SIG-M5 treated with dmso at 0.1 percent for 504 hours (cell line): ENCODE measurements at regions not wholly inside any gene's neighbourhood (a gene's known extent, or its start where the extent isn't known, plus 50 kb on each side); places are given as distances from the start of the nearest gene placed in this dataset.
A peak's percentile ranks its signal among the peaks of the same experiment; 100 is the strongest.
"Not testable (repeated sequence)": the region's sequence is repeated elsewhere in the genome, so short reads cannot be mapped to it uniquely, and the experiment has no call there.

Experiments
- DNase-seq: peaks from one replicate; lab custom pipeline; 2025; ENCODE audit not compliant: unreplicated experiment; lab: John Stamatoyannopoulos, UW

DNA sequence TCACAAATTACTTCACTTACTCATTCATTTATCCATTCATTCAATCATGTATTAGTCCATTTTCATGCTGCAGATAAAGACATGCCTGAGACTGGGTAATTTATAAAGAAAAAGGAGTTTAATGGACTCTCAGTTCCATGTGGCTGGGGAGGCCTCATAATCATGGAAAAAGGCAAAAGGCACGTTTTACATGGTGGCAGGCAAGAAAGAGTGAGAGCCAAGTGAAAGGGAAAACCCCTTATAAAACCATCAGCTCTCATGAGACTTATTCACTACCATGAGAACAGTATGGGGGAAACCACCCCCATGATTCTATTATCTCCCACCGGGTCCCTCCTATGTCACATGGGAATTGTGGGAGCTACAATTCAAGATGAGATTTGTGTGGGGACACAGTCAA lies 452.0 kb downstream of the MIAT start:
- not testable (repeated sequence) for DNase-seq

DNA sequence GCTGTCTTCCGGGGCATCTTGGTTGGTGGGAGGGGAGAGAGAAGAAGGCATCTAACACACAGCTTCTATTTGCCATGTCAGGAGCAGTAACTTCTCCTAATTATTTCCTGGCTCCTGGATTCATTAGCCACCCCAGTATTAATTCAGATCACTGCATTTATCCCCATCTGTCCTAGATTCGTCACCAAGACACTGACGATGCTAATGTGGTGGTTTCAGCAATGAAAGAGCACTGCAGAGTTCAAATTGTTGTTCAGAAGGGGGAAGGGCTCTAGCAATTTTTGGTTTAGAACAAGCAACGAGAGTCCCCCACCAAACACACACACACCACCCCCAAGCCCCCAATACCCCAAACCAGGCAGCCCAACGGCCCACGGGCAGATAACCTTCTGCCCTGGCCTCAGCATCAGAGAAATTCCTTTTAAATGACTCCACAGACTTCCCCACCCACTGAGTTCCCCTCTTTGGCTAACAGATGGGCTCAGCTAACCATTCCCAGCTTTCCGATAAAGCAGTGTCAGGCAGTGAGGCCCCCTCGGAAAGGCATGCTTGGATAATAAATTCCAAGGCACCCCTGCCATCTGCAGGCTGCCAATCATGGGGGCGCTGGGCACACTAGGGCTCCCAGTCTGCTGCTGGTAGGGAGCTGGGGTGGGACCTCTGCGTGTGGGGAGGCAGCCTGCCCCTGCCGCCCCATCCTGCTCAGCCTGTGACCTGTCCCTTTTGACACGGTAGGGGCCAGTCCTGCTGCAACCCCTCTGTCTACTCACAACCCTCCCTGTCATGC lies 453.5 kb downstream of the MIAT start:
- no peak for DNase-seq

DNA sequence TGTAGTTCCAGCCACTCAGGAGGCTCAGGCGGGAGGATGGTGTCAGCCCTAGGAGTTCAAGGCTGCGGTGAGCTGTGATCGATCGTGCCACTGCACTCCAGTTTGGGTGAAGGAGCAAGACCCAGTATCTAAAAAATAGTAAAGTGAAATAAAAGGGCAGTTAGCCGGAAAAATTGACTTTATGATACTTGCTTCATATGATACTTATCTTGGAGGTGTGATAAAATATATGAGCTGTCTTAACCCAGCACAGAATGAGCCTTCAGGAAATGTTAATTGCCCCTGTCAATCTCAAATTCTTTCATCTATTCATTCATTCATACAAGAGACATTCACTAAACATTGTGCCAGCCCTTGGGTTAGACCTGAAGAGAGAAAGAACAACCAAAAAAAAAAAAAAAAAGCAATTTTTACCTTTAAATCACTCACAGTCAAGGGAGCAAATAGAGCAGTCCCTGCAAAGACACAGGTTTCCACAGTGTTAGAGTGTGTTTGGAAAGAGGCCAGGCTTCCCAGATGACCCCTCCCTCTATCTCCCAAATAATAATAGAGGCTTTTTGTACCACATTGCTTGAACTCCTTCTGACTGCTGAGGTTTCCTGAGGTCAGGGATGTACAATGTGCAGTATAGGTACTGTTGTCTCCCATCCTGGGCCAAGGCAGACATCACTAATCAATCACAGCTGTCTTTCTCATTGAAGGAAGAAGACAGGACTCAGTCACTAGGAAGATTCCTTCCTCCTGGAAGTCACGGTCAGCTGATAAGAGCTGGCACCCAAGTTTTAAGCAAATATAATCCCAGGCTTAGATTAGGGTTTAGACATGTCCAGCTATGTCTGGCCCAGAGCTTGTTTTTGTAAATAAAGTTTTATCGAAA lies 454.6 kb downstream of the MIAT start:
- DNase-seq: no peak

DNA sequence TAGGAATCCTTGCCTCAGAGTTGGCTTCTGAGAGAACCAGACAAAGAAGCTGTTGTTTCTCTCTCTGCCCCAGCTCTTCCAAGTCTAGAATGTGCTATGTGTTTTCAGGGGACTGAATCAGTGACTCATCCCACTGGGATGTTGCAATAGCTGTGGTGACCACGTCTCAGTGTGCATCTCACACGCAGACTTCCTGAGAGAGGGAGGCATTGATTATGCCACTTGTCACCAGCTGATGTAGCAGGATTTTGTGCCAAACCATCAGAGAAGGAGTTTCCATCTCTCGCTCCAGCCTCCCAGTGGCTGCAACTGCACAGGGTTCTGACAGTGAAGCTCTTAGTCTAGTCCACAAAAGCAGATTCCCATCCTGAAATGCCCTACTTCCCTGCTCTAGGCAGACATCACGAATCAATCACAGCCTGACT lies 455.8 kb downstream of the MIAT start:
- DNase-seq: peak; percentile 51

DNA sequence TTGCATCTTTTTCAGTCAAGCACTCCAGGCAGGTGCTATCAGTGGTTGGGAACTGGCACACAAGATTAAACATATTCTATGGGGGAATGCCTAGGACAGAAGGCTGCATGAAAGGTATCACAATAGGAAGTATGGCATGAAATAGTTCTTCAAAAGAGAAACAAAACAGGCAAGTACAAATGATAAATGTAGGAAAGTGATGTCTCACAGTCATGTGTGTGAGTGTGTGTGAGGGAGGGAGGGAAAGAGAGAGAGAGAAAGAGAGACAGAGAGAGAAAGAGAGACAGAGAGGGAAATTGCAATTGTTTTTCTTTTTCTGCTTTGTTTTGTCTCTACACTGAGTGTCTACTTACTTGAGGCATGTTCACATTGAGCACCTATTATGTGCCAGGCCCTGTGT lies 456.3 kb downstream of the MIAT start:
- DNase-seq: no peak

DNA sequence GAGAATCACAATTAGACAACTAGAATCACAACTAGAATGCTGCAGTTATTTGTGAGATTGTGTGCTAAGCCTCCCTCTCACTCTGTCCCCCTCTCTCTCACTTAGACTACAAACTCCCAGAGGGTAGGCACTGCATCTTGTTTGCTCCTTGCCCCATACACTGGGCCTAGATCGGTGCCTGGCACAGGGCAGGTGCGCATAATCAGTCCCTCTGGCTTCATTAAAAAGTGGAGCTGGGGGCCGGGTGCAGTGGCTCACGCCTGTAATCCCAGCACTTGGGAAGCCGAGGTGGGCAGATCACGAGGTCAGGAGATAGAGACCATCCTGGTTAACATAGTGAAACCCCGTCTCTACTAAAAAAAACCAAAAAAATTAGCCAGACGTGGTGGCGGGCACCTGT lies 456.8 kb downstream of the MIAT start:
- DNase-seq: no peak

DNA sequence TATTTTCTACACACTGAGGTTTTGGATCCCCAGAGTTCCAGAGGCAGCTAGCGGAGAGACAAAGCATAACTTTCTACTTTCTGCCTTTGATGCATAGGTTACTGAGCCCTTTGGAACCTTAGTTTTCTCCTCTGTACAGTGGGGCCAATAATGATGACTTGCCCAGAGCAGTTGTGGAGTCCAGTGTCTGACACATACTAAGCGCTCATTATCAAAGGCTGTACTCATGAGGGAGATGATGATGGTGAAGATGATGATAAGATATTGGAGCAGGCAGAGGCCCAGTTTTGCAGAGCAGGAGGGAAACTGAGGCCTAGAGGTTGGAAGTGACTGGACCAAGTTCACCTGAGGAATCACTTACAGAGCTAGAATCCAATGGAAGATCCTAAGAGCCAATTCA lies 458.0 kb downstream of the MIAT start:
- DNase-seq: no peak

DNA sequence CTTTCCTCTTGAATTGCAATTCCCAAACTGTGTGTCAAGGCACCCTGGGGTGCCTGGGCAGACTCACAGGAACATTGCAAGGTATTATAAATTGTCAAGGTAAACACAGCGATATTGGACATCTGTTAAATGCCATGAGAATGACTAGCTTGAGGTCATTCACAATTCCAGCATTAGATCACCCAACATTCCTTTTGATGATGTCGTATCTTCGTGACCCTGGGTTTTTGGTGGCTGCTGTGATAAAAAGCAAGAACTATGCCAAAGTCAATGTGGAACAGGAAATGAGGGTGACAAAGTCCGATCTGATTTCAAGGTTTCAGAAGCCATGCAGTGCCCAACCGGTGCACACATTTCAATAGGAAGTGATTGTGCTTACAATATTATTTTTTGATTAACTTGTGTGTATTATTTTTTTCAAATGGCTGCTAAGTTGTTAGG lies 458.4 kb downstream of the MIAT start:
- DNase-seq: no peak

DNA sequence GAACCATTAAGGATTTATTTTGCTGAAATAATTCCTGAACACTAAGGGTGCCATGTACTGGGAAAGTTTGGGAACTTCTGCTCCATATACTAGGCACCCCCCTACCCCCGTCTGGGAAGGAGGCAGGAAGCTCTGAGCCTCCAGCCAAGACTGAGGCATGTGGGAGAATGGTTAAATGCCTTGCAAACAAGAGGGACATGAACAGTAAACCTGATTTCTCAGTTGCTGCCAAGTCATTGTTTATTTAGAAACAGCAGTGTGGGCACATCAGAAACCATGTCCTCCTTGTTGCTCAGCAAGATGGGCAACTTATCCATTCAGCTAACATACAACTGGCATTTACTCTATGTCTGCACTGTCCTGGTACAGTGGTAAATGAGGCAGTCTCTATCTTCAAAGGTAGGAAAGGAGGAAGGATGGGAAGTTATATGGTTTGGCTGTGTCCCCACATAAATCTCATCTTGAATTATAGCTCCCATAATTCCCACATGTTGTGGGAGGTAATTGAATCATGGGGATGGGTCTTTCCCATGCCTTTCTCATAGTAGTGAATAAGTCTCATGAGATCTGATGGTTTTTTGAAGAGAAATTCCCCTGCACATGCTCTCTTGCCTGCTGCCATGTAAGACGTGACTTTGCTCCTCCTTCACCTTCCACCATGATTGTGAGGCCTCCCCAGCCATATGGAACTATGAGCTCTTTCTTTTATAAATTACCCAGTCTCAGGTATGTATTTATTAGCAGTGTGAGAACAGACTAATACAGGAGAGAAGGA lies 459.1 kb downstream of the MIAT start:
- peak; percentile 12 for DNase-seq

DNA sequence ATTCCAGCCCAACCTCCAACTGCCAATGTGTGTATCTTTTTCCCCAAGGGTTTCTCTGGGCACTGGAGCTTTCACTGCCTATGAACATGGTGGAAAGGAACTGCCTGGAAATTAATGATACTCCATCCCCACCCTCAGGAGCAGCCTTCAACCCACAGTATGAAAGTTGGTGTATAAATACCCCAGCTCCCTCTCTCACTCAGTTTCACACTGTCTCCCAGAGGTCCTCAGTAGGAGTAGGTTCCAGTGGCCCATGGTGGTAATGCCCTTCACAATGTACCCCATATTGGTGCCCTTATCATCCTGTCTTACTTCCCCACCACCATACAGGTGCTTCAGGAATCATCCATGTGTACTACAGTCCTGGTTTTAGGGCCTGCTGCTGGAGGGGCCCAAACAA lies 462.6 kb downstream of the MIAT start:
- no peak for DNase-seq

DNA sequence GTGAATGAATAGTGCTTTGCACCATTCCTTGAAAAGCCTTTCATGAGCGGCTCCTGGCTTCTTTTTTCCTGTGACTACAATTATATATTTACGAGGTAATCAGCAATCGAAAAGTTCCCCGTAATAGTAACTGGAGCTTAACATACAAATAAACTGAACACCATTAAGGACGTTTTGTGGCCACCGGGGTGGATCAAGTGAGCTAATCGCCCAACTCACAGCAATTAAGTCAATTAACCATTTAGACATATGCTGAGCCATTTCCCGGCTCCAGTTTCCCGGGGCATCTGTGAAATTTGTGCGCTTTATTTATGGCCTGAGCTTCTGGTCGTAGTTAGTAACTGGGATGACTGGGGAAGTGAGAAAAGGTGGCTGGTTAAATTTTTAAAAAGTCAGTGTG lies 465.2 kb downstream of the MIAT start:
- no peak for DNase-seq

DNA sequence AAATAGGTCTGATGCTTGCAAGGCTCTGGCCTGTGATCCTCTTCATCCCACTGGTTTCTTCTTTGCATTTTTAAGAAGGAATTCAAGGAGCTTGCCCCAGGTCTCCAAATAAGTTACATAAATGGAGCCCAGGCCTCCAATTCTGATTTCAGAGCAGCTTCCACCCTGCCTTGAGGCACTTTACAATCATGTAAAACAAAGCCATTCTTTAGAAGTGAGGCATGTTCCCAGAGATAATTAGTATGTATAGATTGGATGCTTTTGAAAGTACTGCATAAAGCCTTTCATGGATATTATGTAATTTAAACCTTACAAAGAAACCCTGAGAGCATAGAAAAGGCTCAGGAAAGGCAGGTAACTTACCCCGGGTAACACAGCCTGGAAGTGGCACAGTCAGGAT lies 466.5 kb downstream of the MIAT start:
- no peak for DNase-seq

DNA sequence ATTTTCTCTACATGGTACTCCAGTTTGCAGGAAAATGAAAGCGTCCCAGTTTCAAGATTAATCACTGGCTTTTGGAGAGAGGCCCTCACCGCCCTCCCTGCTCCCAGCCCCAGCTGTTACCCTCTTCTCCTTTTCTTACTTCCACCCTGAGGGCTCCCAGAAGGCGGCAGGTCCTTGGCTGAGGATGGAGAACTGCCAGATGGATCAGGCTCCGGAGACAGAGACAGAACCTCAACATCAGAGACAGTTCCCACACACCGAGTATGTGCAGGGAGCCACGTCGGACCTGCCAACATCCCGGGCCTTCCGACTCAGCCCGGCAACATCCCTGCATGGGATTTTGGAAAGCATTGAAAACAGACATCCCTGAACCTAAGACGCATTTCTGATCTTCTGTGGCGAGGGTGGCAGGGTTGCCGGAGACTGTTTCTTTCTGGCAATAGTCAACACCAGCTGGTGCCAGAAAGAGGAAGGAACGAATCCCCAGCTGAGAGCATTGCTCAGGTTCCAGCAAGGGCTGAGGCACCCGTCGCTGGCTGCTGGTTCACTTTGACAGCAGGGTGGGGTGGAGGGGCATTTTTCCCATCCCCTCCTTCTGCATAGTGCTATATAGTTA lies 467.1 kb downstream of the MIAT start:
- peak; percentile 53 for DNase-seq

DNA sequence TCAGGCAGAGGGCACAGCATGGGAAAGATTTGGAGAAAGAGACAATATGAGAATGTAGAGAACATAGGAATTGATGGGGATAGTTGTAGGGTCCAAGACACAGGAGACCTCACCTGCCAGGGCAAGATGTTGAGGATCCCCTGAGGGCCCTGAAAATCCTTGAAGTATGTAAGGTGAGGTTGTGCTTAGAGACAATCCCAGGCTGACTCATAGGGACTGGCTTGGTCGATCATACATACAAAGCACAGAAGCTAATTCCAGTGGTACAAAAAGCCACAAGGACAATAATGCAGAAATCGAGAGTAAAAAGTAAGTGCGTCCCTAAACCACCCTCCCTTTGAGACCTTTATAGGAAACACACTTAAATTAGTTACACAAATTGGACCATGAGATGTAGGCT lies 468.2 kb downstream of the MIAT start:
- no peak for DNase-seq

DNA sequence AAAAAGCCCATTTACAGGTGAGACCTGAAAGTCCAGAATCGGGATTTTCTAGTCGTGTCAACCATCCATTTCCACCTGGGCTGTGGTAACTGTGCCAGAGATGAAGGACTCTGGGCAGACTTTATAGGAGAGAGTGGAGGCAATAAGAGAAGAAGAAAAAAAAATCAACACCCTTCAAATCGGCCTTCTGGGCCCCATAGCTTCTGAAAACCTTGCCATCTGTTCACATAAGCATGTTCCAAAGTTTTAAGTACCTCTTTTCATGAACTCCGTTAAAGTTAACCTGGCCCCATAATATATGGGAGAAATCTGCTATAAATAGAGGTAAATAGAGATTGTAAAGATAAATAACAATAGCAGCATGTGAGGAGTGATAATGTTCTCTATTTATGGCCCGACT lies 470.5 kb downstream of the MIAT start:
- DNase-seq: no peak

DNA sequence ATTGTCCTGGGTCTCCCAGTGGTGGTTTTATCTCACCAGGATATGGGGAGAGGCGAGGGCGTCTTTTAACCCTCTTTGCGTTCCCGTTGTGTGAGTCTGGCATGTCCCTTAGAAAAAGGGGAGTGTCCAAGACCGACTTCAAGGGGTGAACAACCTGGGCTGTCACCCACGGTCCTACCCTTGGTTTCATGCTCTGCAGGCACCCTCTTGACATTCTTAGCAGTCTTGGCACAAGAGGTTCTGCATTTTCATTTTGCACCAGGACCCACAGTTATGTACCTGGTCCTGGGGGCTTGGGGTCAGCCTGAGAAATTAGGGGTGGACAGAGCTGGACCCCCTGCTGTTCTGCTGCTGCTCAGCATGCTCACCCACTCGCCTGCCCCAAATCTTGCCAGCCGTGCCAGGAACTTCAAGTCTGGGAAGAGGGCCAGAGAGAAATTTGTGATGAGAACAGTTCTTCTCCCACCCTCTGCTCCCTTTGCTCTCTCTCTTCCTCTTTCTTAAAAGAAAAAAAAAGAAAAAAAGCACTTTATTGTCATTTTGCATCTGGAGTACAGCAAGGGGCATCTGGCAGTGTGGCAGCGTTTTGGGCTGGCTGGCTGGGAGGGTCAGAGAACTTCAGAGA lies 471.2 kb downstream of the MIAT start:
- DNase-seq: no peak

DNA sequence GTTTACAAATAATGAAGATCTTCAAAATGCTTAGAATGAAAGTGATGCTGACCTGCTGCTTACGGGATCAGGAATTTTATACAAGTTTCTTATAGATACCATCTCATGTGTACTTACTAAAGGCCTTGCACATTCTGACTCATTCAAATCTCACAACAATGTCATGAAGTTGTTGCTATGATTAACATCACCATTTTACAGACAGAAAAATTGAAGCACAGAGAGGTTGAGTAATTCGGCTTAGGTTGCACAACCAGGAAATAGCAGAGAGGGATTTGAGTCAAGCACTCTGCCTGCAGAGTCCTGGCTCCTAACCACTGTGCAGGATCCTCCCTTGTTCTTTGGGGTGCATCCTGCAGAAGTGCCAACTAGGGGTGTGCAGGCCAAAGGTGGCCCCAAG lies 471.9 kb downstream of the MIAT start:
- DNase-seq: peak; percentile 80

DNA sequence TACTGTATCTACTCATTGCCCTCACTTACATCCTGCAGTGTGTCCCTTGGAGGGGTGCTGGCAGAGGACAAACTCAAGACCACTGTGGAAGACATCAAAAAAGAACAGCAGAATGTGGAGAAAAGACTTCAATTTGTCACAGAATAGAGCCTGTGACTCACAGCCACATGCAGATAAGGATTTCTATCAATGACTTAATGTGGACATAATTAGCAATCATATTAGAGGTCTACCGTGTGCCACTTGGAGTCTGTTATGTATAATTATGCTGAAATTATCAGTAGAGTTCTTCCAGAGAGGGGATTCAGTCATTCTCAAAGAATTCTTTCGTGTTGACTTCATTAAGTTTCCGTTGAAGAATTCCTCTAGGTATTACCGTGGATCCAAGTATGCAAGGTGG lies 473.5 kb downstream of the MIAT start:
- DNase-seq: no peak

DNA sequence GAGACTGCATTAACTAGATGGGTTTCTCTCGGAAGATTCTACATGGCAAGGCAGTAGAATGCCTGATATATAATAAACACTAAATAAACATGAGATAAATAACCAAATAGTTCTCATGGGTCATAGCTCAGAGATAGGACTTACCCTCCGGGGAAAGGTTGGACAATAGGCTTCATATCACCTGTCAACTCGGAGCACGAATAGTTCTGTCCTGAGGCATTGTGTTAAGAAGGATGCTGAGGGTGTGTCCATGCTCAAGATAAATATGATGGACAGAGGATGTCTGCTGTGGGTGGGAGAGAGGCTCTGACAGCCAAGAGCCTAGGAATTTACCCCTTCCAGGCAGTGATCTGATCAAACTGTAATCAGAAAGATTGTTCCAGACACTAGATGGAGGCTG lies 474.0 kb downstream of the MIAT start:
- no peak for DNase-seq

DNA sequence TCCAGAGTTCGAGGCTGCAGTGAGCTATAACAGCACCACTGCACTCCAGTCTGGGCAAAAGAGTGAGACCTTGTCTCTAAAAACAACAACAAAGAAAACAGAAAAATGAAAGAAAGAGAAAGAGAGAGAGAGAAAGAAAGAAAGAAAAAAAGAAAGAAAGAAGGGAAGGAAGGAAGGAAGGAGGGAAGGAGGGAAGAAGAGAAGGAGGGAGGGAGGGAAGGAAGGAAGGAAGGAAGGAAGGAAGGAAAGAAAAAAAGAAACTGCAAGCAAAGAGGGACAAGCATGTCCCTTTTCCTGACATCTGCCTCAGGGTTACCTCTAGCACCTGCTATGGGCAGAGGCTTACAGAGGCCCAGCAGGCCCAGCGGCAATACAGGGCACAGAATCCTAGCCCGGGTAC lies 475.0 kb downstream of the MIAT start:
- DNase-seq: no peak

DNA sequence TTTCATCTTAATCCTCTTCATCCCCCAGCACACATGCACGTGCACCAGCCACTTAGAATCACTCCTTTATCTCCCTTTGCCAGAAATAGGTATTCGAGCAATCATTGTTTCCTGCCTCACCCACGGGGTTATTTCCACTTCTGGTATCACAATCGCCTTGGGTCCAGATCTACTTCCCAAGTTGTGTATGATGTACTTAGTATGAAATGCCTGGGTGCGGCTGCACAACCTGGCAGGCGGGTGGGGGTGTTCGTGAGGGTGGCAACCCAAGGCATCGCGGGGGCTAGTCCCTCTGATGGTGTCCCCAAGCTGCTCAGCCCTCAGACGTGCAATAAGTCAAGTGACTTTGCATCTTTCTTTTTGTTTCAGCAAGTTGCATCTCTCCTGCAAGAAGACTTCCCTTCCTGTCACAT lies 475.6 kb downstream of the MIAT start:
- DNase-seq: peak; percentile 23
